Natural killer cell (primary cell): ENCODE measurements at regions not wholly inside any gene's neighbourhood (a gene's known extent, or its start where the extent isn't known, plus 50 kb on each side); places are given as distances from the start of the nearest gene placed in this dataset.

ENCODE experiments used
- ATAC-seq, 3 donors: fragments of 150-1000 bp in 2 of 3; fragments of 200-7000 bp in 1 of 3; cut with Tn5 transposase; 1 replicate in 1 of 3; 2 replicates in 2 of 3; pipeline ENCODE4 v1.10.0; 2021; ENCODE audit warnings: mild to moderate bottlenecking in 2 of 3, moderate library complexity in 2 of 3
- DNase-seq, 2 donors: peaks; one replicate each; pipeline versions ENCODE4 v3.0.0 to v3.0.0-alpha.2; 2013 to 2021; ENCODE audit warnings: mixed read lengths in 1 of 2
- H3K27ac ChIP-seq: one replicate; pipeline ENCODE4 v1.5.1; 2013; ENCODE audit warnings: mild to moderate bottlenecking, low read length
- H3K27me3 ChIP-seq: one replicate; pipeline ENCODE4 v1.6.1; 2013; ENCODE audit warnings: low read length; ENCODE audit not compliant: control insufficient read depth, insufficient read depth
- H3K36me3 ChIP-seq: one replicate; pipeline ENCODE4 v1.6.1; 2013; ENCODE audit warnings: low read length; ENCODE audit not compliant: control insufficient read depth, insufficient read depth
- H3K4me1 ChIP-seq: one replicate; pipeline ENCODE4 v1.6.1; 2013; ENCODE audit warnings: low read length; ENCODE audit not compliant: control insufficient read depth, insufficient read depth
- H3K4me3 ChIP-seq: one replicate; pipeline ENCODE4 v1.5.1; 2013; ENCODE audit warnings: low read length
- H3K9me3 ChIP-seq: one replicate; pipeline ENCODE4 v1.6.1; 2013; ENCODE audit warnings: low read length; ENCODE audit not compliant: control insufficient read depth, insufficient read depth
- H3K27ac Mint-ChIP-seq, 2 donors: one replicate each; pipeline ENCODE4 v1.8.0; 2022; ENCODE audit warnings: mild to moderate bottlenecking in 2 of 2, mixed read lengths in 2 of 2, moderate library complexity in 1 of 2
- H3K27me3 Mint-ChIP-seq, 2 donors: one replicate each; pipeline ENCODE4 v1.8.0; 2022; ENCODE audit warnings: low read depth in 2 of 2, mixed read lengths in 2 of 2
- H3K36me3 Mint-ChIP-seq: one replicate; pipeline ENCODE4 v1.8.0; 2022; ENCODE audit warnings: mixed read lengths
- H3K4me1 Mint-ChIP-seq, 2 donors: one replicate each; pipeline ENCODE4 v1.8.0; 2022; ENCODE audit warnings: mixed read lengths in 2 of 2
- H3K4me3 Mint-ChIP-seq: one replicate; pipeline ENCODE4 v1.8.0; 2022; ENCODE audit warnings: mild to moderate bottlenecking, moderate library complexity, mixed read lengths
- H3K9me3 Mint-ChIP-seq, 2 donors: one replicate each; pipeline ENCODE4 v1.8.0; 2022; ENCODE audit warnings: mixed read lengths in 2 of 2
- WGBS: methylation state at CpG from one replicate; pipeline ENCODE4 v1.1.7; 2013; ENCODE audit warnings: missing lambda C conversion rate; ENCODE audit not compliant: insufficient coverage; 5-methylcytosine and 5-hydroxymethylcytosine counted together
- intact Hi-C: fragments of 100-400 bp; cut with micrococcal nuclease; formaldehyde crosslinking; loops from one replicate; pipeline ENCODE4 v1.14.2; 2022
- TF ChIP-seq, protein P1 (sequence below): fragments of 200-600 bp; IDR thresholded peaks from one replicate; pipeline ENCODE4 v1.8.0; 2022; ENCODE audit warnings: antibody characterized with exemption

DNA sequence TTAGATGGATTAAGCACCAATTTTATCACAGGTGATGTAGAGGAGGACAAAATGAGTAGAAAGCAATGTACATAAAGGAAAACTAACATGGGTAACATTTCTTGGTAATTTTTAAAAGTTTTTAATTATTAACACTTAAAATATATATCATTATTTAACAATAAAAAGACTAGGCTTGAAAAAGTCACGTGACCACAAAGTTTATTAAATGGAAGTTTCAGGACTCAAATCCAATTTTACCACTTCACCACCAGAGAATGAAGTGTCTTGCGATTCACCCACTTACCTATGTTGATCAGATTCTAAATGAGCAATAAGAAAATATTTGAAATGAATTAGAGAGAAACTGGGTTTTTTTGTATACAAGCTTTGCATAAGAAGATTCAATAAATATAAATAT is 721.3 kb downstream of the GBE1 start:
- intact Hi-C loops = no loop called here
- H3K4me1 ChIP-seq = no peaks in the 10 kb centered on the region
- no peak for ATAC-seq
- H3K27ac Mint-ChIP-seq = no peak overlapping the region
- no peaks in the 10 kb centered on the region for H3K27me3 ChIP-seq
- H3K36me3 ChIP-seq = no peaks in the 10 kb centered on the region
- no peak overlapping the region for H3K4me3 ChIP-seq
- H3K4me3 Mint-ChIP-seq = no peak overlapping the region
- no peaks in the 10 kb centered on the region for H3K4me1 Mint-ChIP-seq
- TF ChIP-seq, protein P1, sequence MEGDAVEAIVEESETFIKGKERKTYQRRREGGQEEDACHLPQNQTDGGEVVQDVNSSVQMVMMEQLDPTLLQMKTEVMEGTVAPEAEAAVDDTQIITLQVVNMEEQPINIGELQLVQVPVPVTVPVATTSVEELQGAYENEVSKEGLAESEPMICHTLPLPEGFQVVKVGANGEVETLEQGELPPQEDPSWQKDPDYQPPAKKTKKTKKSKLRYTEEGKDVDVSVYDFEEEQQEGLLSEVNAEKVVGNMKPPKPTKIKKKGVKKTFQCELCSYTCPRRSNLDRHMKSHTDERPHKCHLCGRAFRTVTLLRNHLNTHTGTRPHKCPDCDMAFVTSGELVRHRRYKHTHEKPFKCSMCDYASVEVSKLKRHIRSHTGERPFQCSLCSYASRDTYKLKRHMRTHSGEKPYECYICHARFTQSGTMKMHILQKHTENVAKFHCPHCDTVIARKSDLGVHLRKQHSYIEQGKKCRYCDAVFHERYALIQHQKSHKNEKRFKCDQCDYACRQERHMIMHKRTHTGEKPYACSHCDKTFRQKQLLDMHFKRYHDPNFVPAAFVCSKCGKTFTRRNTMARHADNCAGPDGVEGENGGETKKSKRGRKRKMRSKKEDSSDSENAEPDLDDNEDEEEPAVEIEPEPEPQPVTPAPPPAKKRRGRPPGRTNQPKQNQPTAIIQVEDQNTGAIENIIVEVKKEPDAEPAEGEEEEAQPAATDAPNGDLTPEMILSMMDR = no peak
- no peak for DNase-seq
- no peak overlapping the region for H3K27ac ChIP-seq
- 67% methylated on average over 1 of the region's 2 CpGs for WGBS
- peaks cover 7 to 28% of the 10 kb centered on the region in 2 donors for H3K9me3 Mint-ChIP-seq
- peaks cover 3% of the 10 kb centered on the region for H3K9me3 ChIP-seq
- H3K27me3 Mint-ChIP-seq = no peaks in the 10 kb centered on the region
- H3K36me3 Mint-ChIP-seq = no peaks in the 10 kb centered on the region

DNA sequence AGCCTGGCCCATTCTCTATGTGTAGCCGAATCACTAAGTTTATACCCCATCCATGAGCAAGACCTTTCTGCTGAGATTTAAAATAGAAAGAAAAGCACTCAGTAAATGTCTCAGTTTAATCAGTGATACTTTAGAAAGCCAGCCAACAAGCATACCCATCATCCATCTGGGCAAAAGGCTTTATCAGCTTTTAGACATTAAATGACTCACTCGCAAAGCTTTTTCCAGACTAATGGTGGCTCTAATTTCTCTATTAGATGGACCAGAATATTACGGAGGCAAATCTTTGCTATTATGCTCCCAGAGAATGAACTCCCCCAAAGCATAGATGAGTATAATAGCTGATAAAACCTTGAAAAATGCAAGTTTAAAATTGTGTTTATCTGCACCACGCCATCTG is 727.8 kb downstream of the GBE1 start:
- peaks cover 2 to 17% of the 10 kb centered on the region in 2 donors for H3K9me3 Mint-ChIP-seq
- no peak overlapping the region for H3K27ac Mint-ChIP-seq
- ATAC-seq = no peak
- no peaks in the 10 kb centered on the region for H3K4me1 ChIP-seq
- H3K4me3 Mint-ChIP-seq = no peak overlapping the region
- intact Hi-C loops = no loop called here
- H3K36me3 ChIP-seq = no peaks in the 10 kb centered on the region
- no peaks in the 10 kb centered on the region for H3K36me3 Mint-ChIP-seq
- no peak overlapping the region for H3K27ac ChIP-seq
- TF ChIP-seq, protein P1 = no peak
- 88% methylated on average over 4 of the region's 4 CpGs for WGBS
- no peaks in the 10 kb centered on the region for H3K9me3 ChIP-seq
- H3K4me1 Mint-ChIP-seq = no peaks in the 10 kb centered on the region
- H3K27me3 Mint-ChIP-seq = no peaks in the 10 kb centered on the region
- H3K4me3 ChIP-seq = no peak overlapping the region
- no peak for DNase-seq
- no peaks in the 10 kb centered on the region for H3K27me3 ChIP-seq

DNA sequence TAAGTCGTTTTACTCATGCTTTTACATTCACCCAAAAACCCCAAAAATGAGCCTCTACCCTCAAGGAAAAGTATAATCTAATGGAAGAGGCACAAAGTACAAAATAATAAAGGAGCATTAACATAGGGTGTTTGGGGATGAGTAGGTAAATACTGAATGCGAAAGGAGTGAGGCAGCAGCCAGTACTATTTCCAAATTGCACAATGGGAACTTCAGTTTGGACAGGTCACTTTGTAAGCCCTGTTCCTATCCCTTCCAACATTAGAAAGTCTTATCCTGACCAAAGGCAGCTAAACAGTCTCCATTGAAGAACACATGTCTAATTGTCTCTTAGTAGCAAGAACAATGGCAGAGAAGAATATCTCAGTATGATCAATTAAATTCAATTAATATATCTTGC is 728.3 kb downstream of the GBE1 start:
- Mint-ChIP-seq H3K27ac (no peak overlapping the region), H3K27me3 (no peaks in the 10 kb centered on the region), H3K9me3 (peaks cover 2 to 18% of the 10 kb centered on the region in 2 donors), H3K4me3 (no peak overlapping the region), H3K36me3 (no peaks in the 10 kb centered on the region), H3K4me1 (no peaks in the 10 kb centered on the region)
- H3K4me3 ChIP-seq = no peak overlapping the region
- no peaks in the 10 kb centered on the region for H3K36me3 ChIP-seq
- no peaks in the 10 kb centered on the region for H3K27me3 ChIP-seq
- no peak overlapping the region for H3K27ac ChIP-seq
- ATAC-seq (no peak), DNase-seq (no peak)
- intact Hi-C loops = no loop called here
- no peaks in the 10 kb centered on the region for H3K4me1 ChIP-seq
- TF ChIP-seq, protein P1 = no peak
- WGBS = 100% methylated on average over 1 of the region's 2 CpGs
- no peaks in the 10 kb centered on the region for H3K9me3 ChIP-seq

DNA sequence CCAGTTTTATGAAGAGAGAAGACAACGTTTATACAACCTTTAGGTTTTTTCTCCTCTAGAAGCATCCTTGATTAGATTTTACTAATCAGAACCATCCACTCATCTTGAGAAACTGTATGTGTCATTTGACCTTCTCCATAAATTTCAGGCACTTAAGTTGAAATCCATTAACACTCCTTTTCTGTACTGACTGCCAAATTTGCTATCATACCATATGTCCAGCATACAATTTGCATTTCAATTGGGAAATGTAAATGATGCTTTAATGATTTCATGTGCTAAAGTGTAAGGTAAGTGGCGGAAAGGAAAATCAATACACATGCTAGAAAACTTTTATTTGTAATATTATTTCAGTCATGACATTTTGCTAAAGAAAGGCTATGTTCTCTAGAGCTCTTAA is 731.6 kb downstream of the GBE1 start:
- H3K9me3 Mint-ChIP-seq = peaks cover 4 to 10% of the 10 kb centered on the region in 2 donors
- H3K27me3 Mint-ChIP-seq = no peaks in the 10 kb centered on the region
- ATAC-seq = no peak

More for the DNA sequence above, 731.6 kb downstream of the GBE1 start:
- Histone ChIP-seq H3K4me3 (no peak overlapping the region), H3K27me3 (no peaks in the 10 kb centered on the region), H3K27ac (no peak overlapping the region), H3K4me1 (no peaks in the 10 kb centered on the region), H3K36me3 (no peaks in the 10 kb centered on the region), H3K9me3 (no peaks in the 10 kb centered on the region)
- H3K4me3 Mint-ChIP-seq = no peak overlapping the region
- TF ChIP-seq, protein P1 = no peak
- H3K36me3 Mint-ChIP-seq = no peaks in the 10 kb centered on the region
- no peak overlapping the region for H3K27ac Mint-ChIP-seq
- H3K4me1 Mint-ChIP-seq = no peaks in the 10 kb centered on the region
- intact Hi-C loops = no loop called here
- WGBS = 60% methylated on average over 1 of the region's 2 CpGs
- no peak for DNase-seq
